Mucosa of rectum (tissue), 2 donors: ENCODE measurements at regions not wholly inside any gene's neighbourhood (a gene's known extent, or its start where the extent isn't known, plus 50 kb on each side); places are given as distances from the start of the nearest gene placed in this dataset.
"Not testable (repeated sequence)": the region's sequence is repeated elsewhere in the genome, so short reads cannot be mapped to it uniquely, and the experiment has no call there.

ENCODE experiments used
- H3K27ac ChIP-seq, 2 donors: one replicate each; pipeline ENCODE4 v1.7.0; 2013; ENCODE audit warnings: inconsistent platforms in 2 of 2, low read depth in 2 of 2, low read length in 2 of 2
- H3K27me3 ChIP-seq, 2 donors: one replicate each; pipeline ENCODE4 v1.7.0; 2013; ENCODE audit warnings: low read length in 2 of 2; ENCODE audit not compliant: control insufficient read depth in 2 of 2, insufficient read depth in 2 of 2
- H3K36me3 ChIP-seq, 2 donors: one replicate each; pipeline ENCODE4 v1.7.0; 2013; ENCODE audit warnings: low read length in 2 of 2; ENCODE audit not compliant: control insufficient read depth in 2 of 2, insufficient read depth in 2 of 2
- H3K4me1 ChIP-seq, 2 donors: one replicate each; pipeline ENCODE4 v1.7.0; 2013; ENCODE audit warnings: low read length in 2 of 2, mild to moderate bottlenecking in 1 of 2; ENCODE audit not compliant: control insufficient read depth in 2 of 2, insufficient read depth in 2 of 2
- H3K4me3 ChIP-seq, 2 donors: one replicate each; pipeline ENCODE4 v1.7.0; 2013; ENCODE audit warnings: low read length in 2 of 2
- H3K9ac ChIP-seq, 2 donors: one replicate each; pipeline ENCODE4 v1.7.0; 2013; ENCODE audit warnings: low read length in 2 of 2, low read depth in 1 of 2, mild to moderate bottlenecking in 1 of 2
- H3K9me3 ChIP-seq, 2 donors: one replicate each; pipeline ENCODE4 v1.7.0; 2013; ENCODE audit warnings: low read length in 2 of 2; ENCODE audit not compliant: control insufficient read depth in 2 of 2
- donor health status: healthy.
- donor health status: Normal muscosa, but diverticular disease.

DNA sequence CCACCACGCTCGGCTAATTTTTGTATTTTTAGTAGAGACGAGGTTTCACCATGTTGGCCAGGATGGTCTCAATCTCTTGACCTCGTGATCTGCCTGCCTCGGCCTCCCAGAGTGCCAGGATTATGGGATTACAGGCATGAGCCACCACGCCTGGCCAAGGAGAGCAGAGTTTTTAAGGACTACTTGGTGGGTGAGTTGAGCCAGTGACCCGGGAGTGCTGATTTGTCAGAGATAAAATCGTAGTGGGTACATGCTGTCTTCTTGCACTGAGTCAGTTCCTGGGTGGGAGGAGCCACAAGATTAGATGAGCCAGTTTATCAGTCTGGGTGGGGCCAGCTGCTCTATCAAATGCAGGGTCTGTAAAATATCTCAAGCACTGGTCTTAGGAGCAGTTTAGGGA, 361.7 kb downstream of the TYW1 start:
- H3K27me3 ChIP-seq, H3K9me3 ChIP-seq, H3K4me1 ChIP-seq, H3K27ac ChIP-seq, H3K9ac ChIP-seq, H3K4me3 ChIP-seq, H3K36me3 ChIP-seq: not testable (repeated sequence)

DNA sequence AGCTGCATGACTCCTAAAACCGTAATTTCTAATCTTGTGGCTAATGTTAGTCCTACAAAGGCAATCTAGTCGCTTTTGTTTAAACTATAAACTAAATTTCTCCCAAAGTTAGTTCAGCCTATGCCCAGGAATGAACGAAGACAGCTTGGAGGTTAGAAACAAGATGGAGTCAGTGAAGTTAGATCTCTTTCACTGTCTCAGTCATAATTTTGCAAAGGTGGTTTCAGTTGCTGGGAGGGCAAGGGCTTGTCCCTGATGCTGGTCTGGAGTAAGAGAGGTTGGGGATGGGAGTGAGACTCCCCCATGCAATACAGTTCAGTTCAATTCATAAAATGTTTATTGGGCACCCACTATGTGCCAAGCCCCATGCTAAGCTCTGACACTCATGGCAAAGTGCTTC, 362.1 kb downstream of the TYW1 start:
- H3K36me3 ChIP-seq, H3K4me1 ChIP-seq, H3K27me3 ChIP-seq: not testable (repeated sequence)

DNA sequence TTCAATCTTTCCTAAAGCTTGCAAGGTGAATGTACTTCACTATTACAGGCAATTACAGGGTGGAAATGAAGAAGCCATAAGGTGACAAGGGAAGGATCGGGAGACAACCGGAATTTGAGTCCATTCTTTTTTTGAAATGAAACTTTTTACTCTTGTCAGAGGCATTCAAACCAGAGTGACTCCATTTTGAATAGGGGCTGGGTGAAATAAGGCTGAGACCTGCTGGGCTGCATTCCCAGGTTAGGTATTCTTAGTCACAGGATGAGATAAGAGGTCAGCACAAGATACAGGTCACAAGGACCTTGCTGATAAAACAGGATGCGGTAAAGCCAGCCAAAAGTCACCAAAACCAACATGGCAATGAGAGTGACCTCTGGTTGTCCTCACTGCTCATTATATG, 363.3 kb downstream of the TYW1 start:
- Histone ChIP-seq H3K4me1 (no peaks in the 10 kb centered on the region), H3K27me3 (no peaks in the 10 kb centered on the region), H3K27ac (no peak overlapping the region), H3K4me3 (no peak overlapping the region), H3K9me3 (peaks cover 3 to 4% of the 10 kb centered on the region in 2 donors), H3K36me3 (no peaks in the 10 kb centered on the region), H3K9ac (no peak overlapping the region)

More for the DNA sequence above, 362.1 kb downstream of the TYW1 start:
- H3K9me3 ChIP-seq, H3K4me3 ChIP-seq, H3K9ac ChIP-seq, H3K27ac ChIP-seq: not testable (repeated sequence)

DNA sequence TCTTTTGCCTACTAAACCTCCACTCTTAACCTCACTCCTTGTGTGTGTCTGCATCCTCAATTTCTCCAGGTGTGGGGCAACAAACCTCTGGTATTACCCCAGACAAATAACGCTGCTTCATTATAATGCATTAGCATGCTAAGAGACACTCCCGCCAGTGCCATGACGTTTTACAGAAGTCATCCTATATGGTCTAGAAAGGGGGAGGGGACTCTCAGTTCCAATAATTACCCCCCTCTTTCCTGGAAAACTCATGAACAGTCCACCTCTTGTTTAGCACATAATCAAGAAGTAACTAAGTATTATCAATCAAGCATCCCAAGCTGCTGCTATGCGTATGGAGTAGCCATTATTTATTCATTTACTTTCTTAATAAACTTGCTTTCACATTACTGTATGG, 364.5 kb downstream of the TYW1 start:
- H3K4me3 ChIP-seq = no peak overlapping the region
- no peaks in the 10 kb centered on the region for H3K36me3 ChIP-seq
- H3K4me1 ChIP-seq = no peaks in the 10 kb centered on the region
- no peaks in the 10 kb centered on the region for H3K27me3 ChIP-seq
- H3K9ac ChIP-seq = no peak overlapping the region
- peaks cover 3 to 4% of the 10 kb centered on the region in 2 donors for H3K9me3 ChIP-seq
- H3K27ac ChIP-seq = no peak overlapping the region

- Histone ChIP-seq H3K27me3 (no peaks in the 10 kb centered on the region), H3K4me3 (no peak overlapping the region), H3K27ac (no peak overlapping the region), H3K9me3 (no peaks in the 10 kb centered on the region), H3K9ac (no peak overlapping the region), H3K4me1 (no peaks in the 10 kb centered on the region), H3K36me3 (no peaks in the 10 kb centered on the region)
Observed at GRCh38 chr7:67364441-67365017, 367.9 kb downstream of the TYW1 start.

DNA sequence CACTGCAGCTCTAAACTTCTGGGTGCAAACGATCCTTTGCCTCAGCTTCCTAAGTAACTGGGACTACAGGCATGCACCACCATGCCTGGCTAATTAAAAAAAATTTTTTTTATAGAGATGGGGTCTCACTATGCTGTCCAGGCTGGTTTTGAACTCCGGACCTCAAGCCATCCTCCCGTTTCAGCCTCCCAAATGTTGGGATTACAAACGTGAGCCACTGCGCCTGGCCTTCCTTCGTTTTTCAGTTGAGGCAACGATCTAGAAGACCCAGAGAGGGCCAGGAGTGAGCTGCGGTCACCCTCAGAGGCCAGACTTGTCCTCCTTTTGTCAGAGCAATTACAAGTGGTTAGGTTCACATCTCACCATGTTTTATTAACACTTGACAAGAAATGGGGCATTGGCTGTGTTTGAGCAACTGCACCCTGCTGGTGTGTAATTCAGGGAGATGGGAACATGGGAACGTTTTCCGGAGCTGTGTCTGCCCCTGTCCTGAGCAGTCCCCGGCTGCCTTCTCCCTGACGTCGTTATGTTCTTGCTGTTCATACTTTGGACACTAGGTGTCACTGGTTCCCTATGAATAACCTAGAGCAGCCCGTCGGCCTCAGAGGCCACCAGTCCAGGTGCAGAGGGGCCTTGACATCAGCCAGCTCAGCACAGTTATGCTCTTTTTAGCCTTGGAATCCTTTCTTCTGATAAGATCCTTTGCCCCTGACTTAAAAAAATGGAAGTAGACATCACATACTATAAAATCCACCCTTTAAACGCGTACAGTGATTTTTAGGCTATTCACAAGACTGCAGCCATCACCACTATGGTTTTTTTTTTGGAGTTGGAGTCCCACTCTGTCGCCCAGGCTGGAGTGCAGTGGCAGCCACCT, 375.0 kb downstream of the TYW1 start:
- no peaks in the 10 kb centered on the region for H3K36me3 ChIP-seq
- H3K9ac ChIP-seq = no peak overlapping the region
- H3K9me3 ChIP-seq = no peaks in the 10 kb centered on the region
- peaks cover 0 to 2% of the 10 kb centered on the region in 2 donors for H3K4me1 ChIP-seq
- no peaks in the 10 kb centered on the region for H3K27me3 ChIP-seq
- no peak overlapping the region for H3K4me3 ChIP-seq
- H3K27ac ChIP-seq = no peak overlapping the region

- not testable (repeated sequence) for H3K4me1 ChIP-seq, H3K4me3 ChIP-seq, H3K27ac ChIP-seq, H3K36me3 ChIP-seq, H3K9me3 ChIP-seq, H3K9ac ChIP-seq, H3K27me3 ChIP-seq
Observed at GRCh38 chr7:67373389-67373788, 376.8 kb downstream of the TYW1 start.

DNA sequence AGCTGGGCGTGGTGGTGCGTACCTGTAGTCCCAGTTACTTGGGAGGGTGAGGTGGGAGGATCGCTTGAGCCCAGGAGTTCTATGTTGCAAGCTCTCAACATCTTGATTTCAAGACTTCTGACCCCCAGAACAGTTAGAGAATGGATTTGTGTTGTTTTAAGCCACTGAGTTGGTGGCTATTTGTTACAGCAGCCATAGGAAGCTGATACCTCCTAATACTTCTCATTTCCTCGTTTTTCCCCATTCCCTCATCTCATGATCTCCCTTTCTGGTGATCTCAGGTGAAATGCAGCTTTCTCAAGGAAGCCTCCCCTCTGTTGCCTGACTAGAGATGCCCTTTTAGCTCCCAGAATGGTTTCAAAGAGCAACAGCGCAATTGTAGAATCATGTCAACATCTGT, 378.8 kb downstream of the TYW1 start:
- no peak overlapping the region for H3K27ac ChIP-seq

GRCh38 chr7:67377939-67378862, 381.6 kb downstream of the TYW1 start:
- H3K4me1 ChIP-seq = no peaks in the 10 kb centered on the region
- no peak overlapping the region for H3K4me3 ChIP-seq
- H3K27ac ChIP-seq = no peak overlapping the region
- H3K36me3 ChIP-seq = no peaks in the 10 kb centered on the region
- no peaks in the 10 kb centered on the region for H3K27me3 ChIP-seq
- H3K9me3 ChIP-seq = no peaks in the 10 kb centered on the region
- H3K9ac ChIP-seq = no peak overlapping the region

More for the DNA sequence above, 378.8 kb downstream of the TYW1 start:
- no peaks in the 10 kb centered on the region for H3K9me3 ChIP-seq
- no peak overlapping the region for H3K4me3 ChIP-seq
- H3K36me3 ChIP-seq = no peaks in the 10 kb centered on the region
- no peaks in the 10 kb centered on the region for H3K27me3 ChIP-seq
- H3K4me1 ChIP-seq = peaks cover 0 to 2% of the 10 kb centered on the region in 2 donors
- no peak overlapping the region for H3K9ac ChIP-seq

- no peak overlapping the region for H3K9ac ChIP-seq
Observed at GRCh38 chr7:67380326-67380725, 383.7 kb downstream of the TYW1 start.

More at GRCh38 chr7:67380326-67380725, 383.7 kb downstream of the TYW1 start:
- no peak overlapping the region for H3K4me3 ChIP-seq
- no peaks in the 10 kb centered on the region for H3K9me3 ChIP-seq
- H3K27ac ChIP-seq = no peak overlapping the region
- H3K36me3 ChIP-seq = no peaks in the 10 kb centered on the region
- no peaks in the 10 kb centered on the region for H3K4me1 ChIP-seq
- no peaks in the 10 kb centered on the region for H3K27me3 ChIP-seq
